ENCODE measurements at regions not wholly inside any gene's neighbourhood (a gene's known extent, or its start where the extent isn't known, plus 50 kb on each side); places are given as distances from the start of the nearest gene placed in this dataset.
"Not testable (repeated sequence)": the region's sequence is repeated elsewhere in the genome, so short reads cannot be mapped to it uniquely, and the experiment has no call there.

GRCh38 chr10:3331690-3332230, 159.2 kb upstream of the PITRM1 start:
- no peak overlapping the region for H3K4me3 Mint-ChIP-seq
- DNase-seq (ENCODE audit: low spot score), result no peak
- no peaks in the 10 kb centered on the region for H3K36me3 Mint-ChIP-seq (ENCODE audit: low read depth)
- H3K27ac Mint-ChIP-seq, result no peak overlapping the region
- peaks cover 13% of the 10 kb centered on the region for H3K27me3 Mint-ChIP-seq (ENCODE audit: low read depth)
- no peaks in the 10 kb centered on the region for H3K9me3 Mint-ChIP-seq
- H3K4me1 Mint-ChIP-seq (ENCODE audit: low read depth), result no peaks in the 10 kb centered on the region

- Mint-ChIP-seq H3K27ac (no peak overlapping the region), H3K27me3 (ENCODE audit: low read depth) (peaks cover 13% of the 10 kb centered on the region), H3K4me1 (ENCODE audit: low read depth) (no peaks in the 10 kb centered on the region)
Measured at GRCh38 chr10:3331187-3331586, 158.6 kb upstream of the PITRM1 start.

DNA sequence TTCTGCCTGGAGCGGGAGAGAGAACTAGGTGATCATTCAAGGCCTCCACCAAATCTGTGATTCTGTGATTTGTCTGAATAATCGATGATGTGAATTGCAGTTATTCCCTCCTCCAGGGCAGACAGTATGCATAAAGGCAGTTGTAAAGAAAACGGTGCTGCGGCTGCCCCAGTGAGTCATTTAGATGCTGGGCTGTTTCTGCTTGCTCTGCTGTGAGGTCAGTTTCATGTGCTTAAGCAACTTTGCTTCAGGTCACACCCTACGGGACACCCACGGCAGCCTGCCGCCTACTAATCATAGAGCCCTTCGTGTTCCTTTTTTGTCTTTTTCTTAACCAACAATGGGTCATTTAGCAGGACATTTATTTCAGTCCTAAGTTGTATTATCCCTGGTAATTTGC, 158.1 kb upstream of the PITRM1 start:
- no peak for DNase-seq (ENCODE audit: low spot score)
- Mint-ChIP-seq H3K9me3 (no peaks in the 10 kb centered on the region), H3K4me3 (no peak overlapping the region), H3K4me1 (ENCODE audit: low read depth) (no peaks in the 10 kb centered on the region), H3K36me3 (ENCODE audit: low read depth) (no peaks in the 10 kb centered on the region), H3K27me3 (ENCODE audit: low read depth) (peaks cover 13% of the 10 kb centered on the region), H3K27ac (no peak overlapping the region)

More at GRCh38 chr10:3331187-3331586, 158.6 kb upstream of the PITRM1 start:
- Mint-ChIP-seq H3K36me3 (ENCODE audit: low read depth) (no peaks in the 10 kb centered on the region), H3K9me3 (no peaks in the 10 kb centered on the region), H3K4me3 (no peak overlapping the region)
- no peak for DNase-seq (ENCODE audit: low spot score)

DNA sequence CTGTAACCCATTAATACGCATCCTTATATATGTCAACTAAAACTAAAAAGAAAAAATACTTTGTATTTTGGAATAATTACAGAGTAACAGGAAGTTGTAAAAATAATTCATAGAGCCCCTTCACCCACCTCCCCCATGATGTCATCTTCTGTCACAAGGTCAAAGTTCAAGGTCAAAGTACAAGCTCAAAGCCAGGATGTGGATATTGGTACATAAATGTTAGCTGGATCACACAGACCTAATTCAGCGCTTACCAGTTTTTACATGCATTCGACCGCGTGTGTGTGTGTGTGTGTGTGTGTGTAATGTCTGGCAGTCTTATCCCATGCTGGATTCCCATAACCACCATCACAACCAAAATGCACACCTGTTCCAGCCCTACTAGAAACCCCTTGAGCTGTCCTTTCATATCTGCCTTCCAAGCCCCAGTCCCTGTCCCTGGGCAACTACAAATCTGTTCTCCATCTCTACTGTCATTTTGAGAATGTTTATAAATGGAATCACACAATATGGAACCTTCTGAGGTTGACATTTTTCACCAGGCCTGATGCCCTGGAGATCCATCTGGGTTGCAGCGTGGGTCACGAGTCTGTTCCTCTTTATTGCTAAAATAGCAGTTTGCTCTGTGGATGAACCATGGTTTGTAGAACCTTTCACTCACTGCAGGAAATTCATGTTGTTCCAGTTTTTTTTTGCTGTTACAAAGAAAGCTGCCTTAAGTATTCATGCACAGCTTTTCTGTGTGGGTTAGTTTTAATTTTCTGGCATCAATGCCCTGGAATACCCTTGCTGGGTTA, 153.6 kb upstream of the PITRM1 start:
- no peaks in the 10 kb centered on the region for H3K4me1 Mint-ChIP-seq (ENCODE audit: low read depth)
- no peaks in the 10 kb centered on the region for H3K36me3 Mint-ChIP-seq (ENCODE audit: low read depth)
- no peak for DNase-seq (ENCODE audit: low spot score)

GRCh38 chr10:3324612-3325038, 152.0 kb upstream of the PITRM1 start:
- Mint-ChIP-seq H3K27ac (no peak overlapping the region), H3K4me1 (ENCODE audit: low read depth) (no peaks in the 10 kb centered on the region), H3K4me3 (no peak overlapping the region), H3K9me3 (no peaks in the 10 kb centered on the region), H3K27me3 (ENCODE audit: low read depth) (peaks cover 8% of the 10 kb centered on the region), H3K36me3 (ENCODE audit: low read depth) (no peaks in the 10 kb centered on the region)
- no peak for DNase-seq (ENCODE audit: low spot score)

More for the DNA sequence above, 153.6 kb upstream of the PITRM1 start:
- Mint-ChIP-seq H3K9me3 (no peaks in the 10 kb centered on the region), H3K4me3 (no peak overlapping the region), H3K27me3 (ENCODE audit: low read depth) (peaks cover 12% of the 10 kb centered on the region), H3K27ac (no peak overlapping the region)

DNA sequence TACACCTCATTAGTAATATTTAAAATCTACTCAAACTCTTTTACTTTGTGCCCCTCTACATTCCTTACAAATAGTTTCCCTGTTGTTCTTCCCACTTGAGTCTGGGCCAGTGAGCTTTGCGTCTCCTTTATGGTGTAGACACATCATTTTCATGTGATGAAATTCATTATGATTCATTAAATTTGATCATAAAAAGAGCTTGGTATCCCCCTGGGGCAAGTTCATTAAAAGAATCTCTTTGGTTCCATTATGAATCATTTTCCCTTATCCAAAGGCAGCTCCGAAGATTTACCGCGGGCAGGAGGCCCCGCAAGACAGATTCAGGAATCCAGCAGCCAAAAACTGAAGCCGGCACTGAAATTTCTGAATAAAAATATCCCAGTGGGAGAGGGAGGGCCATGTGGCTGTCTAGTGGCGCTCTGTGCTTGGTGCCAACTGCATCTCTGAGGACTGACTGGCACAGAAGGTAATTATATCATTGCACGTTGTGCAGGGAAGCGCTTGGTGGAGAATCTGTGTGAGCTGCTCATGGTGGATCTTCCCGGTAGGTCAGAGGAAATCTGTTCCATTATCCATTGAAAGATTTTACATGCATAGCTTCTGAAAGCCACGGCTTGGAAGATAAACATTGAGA, 151.4 kb upstream of the PITRM1 start:
- no peaks in the 10 kb centered on the region for H3K4me1 Mint-ChIP-seq (ENCODE audit: low read depth)
- H3K4me3 Mint-ChIP-seq, result no peak overlapping the region
- DNase-seq (ENCODE audit: low spot score), result no peak
- no peak overlapping the region for H3K27ac Mint-ChIP-seq
- no peaks in the 10 kb centered on the region for H3K9me3 Mint-ChIP-seq
- peaks cover 6% of the 10 kb centered on the region for H3K27me3 Mint-ChIP-seq (ENCODE audit: low read depth)
- no peaks in the 10 kb centered on the region for H3K36me3 Mint-ChIP-seq (ENCODE audit: low read depth)

DNA sequence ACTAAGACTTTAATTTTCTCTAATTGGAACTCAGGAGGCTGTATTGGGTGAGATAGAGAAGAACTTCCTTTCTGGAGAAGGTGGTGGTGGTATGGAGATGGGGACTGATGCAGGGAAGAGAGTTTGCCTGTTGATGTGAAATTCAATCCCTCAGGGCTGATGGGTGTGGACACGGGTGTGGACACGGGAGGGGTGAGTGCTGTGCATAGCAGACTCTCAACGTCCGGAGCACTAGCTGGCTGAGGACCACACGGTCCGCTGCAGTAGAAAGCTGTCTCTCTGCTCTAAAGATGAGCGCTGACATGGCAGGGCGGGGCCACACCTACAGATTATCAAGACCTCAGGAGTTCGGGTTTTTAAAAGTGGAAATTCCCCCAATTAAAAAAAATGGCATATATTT, 148.5 kb upstream of the PITRM1 start:
- no peaks in the 10 kb centered on the region for H3K36me3 Mint-ChIP-seq (ENCODE audit: low read depth)
- no peaks in the 10 kb centered on the region for H3K9me3 Mint-ChIP-seq
- no peak overlapping the region for H3K27ac Mint-ChIP-seq
- H3K4me1 Mint-ChIP-seq (ENCODE audit: low read depth), result no peaks in the 10 kb centered on the region
- no peak overlapping the region for H3K4me3 Mint-ChIP-seq
- DNase-seq (ENCODE audit: low spot score), result no peak
- H3K27me3 Mint-ChIP-seq (ENCODE audit: low read depth), result no peaks in the 10 kb centered on the region

- no peaks in the 10 kb centered on the region for H3K27me3 Mint-ChIP-seq (ENCODE audit: low read depth)
- H3K9me3 Mint-ChIP-seq, result no peaks in the 10 kb centered on the region
- no peaks in the 10 kb centered on the region for H3K36me3 Mint-ChIP-seq (ENCODE audit: low read depth)
- H3K27ac Mint-ChIP-seq, result no peak overlapping the region
- no peaks in the 10 kb centered on the region for H3K4me1 Mint-ChIP-seq (ENCODE audit: low read depth)
- no peak for DNase-seq (ENCODE audit: low spot score)
- H3K4me3 Mint-ChIP-seq, result no peak overlapping the region
Measured at GRCh38 chr10:3319811-3320226, 147.2 kb upstream of the PITRM1 start.

GRCh38 chr10:3318480-3318807, 145.9 kb upstream of the PITRM1 start:
- H3K9me3 Mint-ChIP-seq; H3K27ac Mint-ChIP-seq; H3K4me1 Mint-ChIP-seq (ENCODE audit: low read depth); H3K4me3 Mint-ChIP-seq; DNase-seq (ENCODE audit: low spot score); H3K36me3 Mint-ChIP-seq (ENCODE audit: low read depth): not testable (repeated sequence)
- peaks cover 11% of the 10 kb centered on the region for H3K27me3 Mint-ChIP-seq (ENCODE audit: low read depth)

DNA sequence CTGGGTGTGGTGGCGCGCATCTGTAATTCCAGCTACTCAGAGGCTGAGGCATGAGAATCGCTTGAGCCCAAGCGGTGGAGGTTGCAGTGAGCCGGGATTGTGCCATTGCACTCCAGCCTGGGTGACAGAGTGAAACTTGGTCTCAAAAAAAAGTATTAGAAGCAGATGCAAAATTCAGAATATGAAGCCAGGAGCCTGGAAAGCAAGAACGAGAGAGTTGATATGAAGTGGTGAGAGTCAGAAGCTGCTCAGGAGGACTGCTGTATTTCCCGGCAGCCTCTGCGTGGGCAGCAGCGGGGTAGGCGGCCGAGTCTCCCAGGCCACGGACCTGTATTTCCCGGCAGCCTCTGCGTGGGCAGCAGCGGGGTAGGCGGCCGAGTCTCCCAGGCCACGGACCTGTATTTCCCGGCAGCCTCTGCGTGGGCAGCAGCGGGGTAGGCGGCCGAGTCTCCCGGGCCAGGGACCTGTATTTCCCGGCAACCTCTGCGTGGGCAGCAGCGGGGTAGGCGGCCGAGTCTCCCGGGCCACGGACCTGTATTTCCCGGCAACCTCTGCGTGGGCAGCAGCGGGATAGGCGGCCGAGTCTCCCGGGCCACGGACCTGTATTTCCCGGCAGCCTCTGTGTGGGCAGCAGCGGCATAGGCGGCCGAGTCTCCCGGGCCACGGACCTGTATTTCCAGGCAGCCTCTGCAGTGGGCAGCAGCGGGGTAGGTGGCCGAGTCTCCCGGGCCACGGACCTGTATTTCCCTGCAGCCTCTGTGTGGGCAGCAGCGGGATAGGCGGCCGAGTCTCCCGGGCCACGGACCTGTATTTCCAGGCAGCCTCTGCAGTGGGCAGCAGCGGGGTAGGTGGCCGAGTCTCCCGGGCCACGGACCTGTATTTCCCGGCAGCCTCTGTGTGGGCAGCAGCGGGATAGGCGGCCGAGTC, 145.2 kb upstream of the PITRM1 start:
- not testable (repeated sequence) for H3K9me3 Mint-ChIP-seq; DNase-seq (ENCODE audit: low spot score); H3K4me3 Mint-ChIP-seq; H3K36me3 Mint-ChIP-seq (ENCODE audit: low read depth); H3K27ac Mint-ChIP-seq; H3K4me1 Mint-ChIP-seq (ENCODE audit: low read depth)
- H3K27me3 Mint-ChIP-seq (ENCODE audit: low read depth), result peaks cover 15% of the 10 kb centered on the region

DNA sequence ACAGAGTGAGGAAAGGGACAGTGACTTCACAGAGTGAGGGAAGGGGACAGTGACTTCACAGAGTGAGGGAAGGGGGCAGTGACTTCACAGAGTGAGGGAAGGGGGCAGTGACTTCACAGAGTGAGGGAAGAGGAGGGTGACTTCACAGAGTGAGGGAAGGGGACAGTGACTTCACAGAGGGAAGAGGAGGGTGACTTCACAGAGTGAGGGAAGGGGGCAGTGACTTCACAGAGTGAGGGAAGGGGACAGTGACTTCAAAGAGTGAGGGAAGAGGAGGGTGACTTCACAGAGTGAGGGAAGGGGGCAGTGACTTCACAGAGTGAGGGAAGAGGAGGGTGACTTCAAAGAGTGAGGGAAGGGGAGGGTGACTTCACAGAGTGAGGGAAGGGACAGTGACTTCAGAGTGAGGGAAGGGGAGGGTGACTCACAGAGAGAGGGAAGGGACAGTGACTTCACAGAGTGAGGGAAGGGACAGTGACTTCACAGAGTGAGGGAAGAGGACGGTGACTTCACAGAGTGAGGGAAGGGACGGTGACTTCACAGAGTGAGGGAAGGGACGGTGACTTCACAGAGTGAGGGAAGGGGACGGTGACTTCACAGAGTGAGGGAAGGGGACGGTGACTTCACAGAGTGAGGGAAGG, 142.0 kb upstream of the PITRM1 start:
- not testable (repeated sequence) for H3K27ac Mint-ChIP-seq; H3K4me3 Mint-ChIP-seq; H3K4me1 Mint-ChIP-seq (ENCODE audit: low read depth); H3K9me3 Mint-ChIP-seq; H3K36me3 Mint-ChIP-seq (ENCODE audit: low read depth); DNase-seq (ENCODE audit: low spot score)
- H3K27me3 Mint-ChIP-seq (ENCODE audit: low read depth), result peaks cover 31% of the 10 kb centered on the region

- DNase-seq (ENCODE audit: low spot score); H3K4me3 Mint-ChIP-seq: not testable (repeated sequence)
Measured at GRCh38 chr10:3313784-3314444, 141.3 kb upstream of the PITRM1 start.

DNA sequence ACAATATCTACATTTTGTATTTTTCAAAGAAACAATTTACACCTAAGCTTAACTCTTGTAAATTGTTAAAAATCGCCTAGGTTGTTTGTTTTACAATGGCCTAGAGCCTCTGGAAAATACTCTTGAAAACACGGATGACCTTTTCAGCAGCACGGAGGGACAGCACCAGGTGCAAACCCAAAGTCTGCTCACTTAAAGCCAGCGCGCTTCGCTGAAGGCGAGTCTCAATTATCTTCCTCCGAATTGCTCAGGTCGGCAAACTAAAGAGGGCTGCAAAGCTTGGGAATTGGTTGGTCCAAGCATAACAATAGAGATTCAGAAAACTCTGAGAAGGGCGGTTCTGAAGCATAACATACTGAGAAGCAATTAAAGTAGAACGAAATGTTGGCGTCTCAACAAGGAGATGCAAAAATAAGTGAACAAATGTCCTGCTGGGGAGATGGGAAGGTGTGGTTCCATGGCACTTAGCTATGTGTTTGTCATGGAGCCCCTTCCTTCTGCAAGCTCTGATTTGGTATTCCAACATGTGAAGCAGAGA, 139.9 kb upstream of the PITRM1 start:
- Mint-ChIP-seq H3K27me3 (ENCODE audit: low read depth) (peaks cover 36% of the 10 kb centered on the region), H3K4me1 (ENCODE audit: low read depth) (no peaks in the 10 kb centered on the region), H3K9me3 (no peaks in the 10 kb centered on the region), H3K27ac (no peak overlapping the region), H3K36me3 (ENCODE audit: low read depth) (no peaks in the 10 kb centered on the region), H3K4me3 (no peak overlapping the region)
- no peak for DNase-seq (ENCODE audit: low spot score)

More at GRCh38 chr10:3313784-3314444, 141.3 kb upstream of the PITRM1 start:
- H3K27me3 Mint-ChIP-seq (ENCODE audit: low read depth), result peaks cover 31% of the 10 kb centered on the region
- not testable (repeated sequence) for H3K9me3 Mint-ChIP-seq; H3K36me3 Mint-ChIP-seq (ENCODE audit: low read depth); H3K27ac Mint-ChIP-seq; H3K4me1 Mint-ChIP-seq (ENCODE audit: low read depth)
